Colonic mucosa (tissue), 4 donors: ENCODE measurements at regions not wholly inside any gene's neighbourhood (a gene's known extent, or its start where the extent isn't known, plus 50 kb on each side); places are given as distances from the start of the nearest gene placed in this dataset.

Experiments
- DNase-seq: peaks from one replicate; pipeline ENCODE4 v3.0.0-alpha.2; 2020
- H3K27ac ChIP-seq: fragments of 200-600 bp; one replicate; pipeline ENCODE4 v1.8.0; 2021
- H3K27me3 ChIP-seq: fragments of 200-600 bp; one replicate; pipeline ENCODE4 v1.8.0; 2021
- H3K36me3 ChIP-seq: fragments of 200-600 bp; one replicate; pipeline ENCODE4 v1.8.0; 2021
- H3K4me1 ChIP-seq: fragments of 200-600 bp; one replicate; pipeline ENCODE4 v1.8.0; 2021; ENCODE audit warnings: mild to moderate bottlenecking
- H3K4me3 ChIP-seq: fragments of 200-600 bp; one replicate; pipeline ENCODE4 v1.8.0; 2021
- H3K9ac ChIP-seq, 2 donors: one replicate each; pipeline ENCODE4 v1.7.0; 2013; ENCODE audit warnings: control low read depth in 2 of 2, low read depth in 2 of 2, low read length in 2 of 2
- H3K9me3 ChIP-seq: fragments of 200-600 bp; one replicate; pipeline ENCODE4 v1.8.0; 2021
- CTCF ChIP-seq: fragments of 200-600 bp; IDR thresholded peaks from one replicate; pipeline ENCODE4 v1.8.0; 2022; ENCODE audit warnings: antibody characterized with exemption, mild to moderate bottlenecking
- intact Hi-C: fragments of 100-400 bp; cut with DNase I; formaldehyde crosslinking; loops from one replicate; pipeline ENCODE4 v1.14.1; 2022
- donor health status: healthy.
- donor health status: DM: no; HTN: no; CAD: no.
- donor health status: DM: no; HTN: no; CAD: no.

GRCh38 chr14:96632363-96632758, 130.2 kb downstream of the PAPOLA start:
- Histone ChIP-seq H3K9ac (no peak overlapping the region), H3K9me3 (no peaks in the 10 kb centered on the region), H3K4me1 (no peaks in the 10 kb centered on the region), H3K36me3 (no peaks in the 10 kb centered on the region), H3K4me3 (no peak overlapping the region), H3K27me3 (no peaks in the 10 kb centered on the region), H3K27ac (no peak overlapping the region)
- DNase-seq, result no peak
- TF ChIP-seq CTCF, result no peak
- intact Hi-C loops, result no loop called here

GRCh38 chr14:96633096-96633495, 130.9 kb downstream of the PAPOLA start:
- no peaks in the 10 kb centered on the region for H3K9me3 ChIP-seq
- no peaks in the 10 kb centered on the region for H3K27me3 ChIP-seq
- H3K4me3 ChIP-seq, result no peak overlapping the region
- no peak overlapping the region for H3K27ac ChIP-seq
- H3K9ac ChIP-seq, result no peak overlapping the region
- TF ChIP-seq CTCF, result no peak
- DNase-seq, result no peak
- H3K36me3 ChIP-seq, result no peaks in the 10 kb centered on the region
- no peaks in the 10 kb centered on the region for H3K4me1 ChIP-seq
- intact Hi-C loops, result no loop called here

GRCh38 chr14:96634481-96634880, 132.3 kb downstream of the PAPOLA start:
- Histone ChIP-seq H3K9ac (no peak overlapping the region), H3K4me1 (no peaks in the 10 kb centered on the region), H3K27ac (no peak overlapping the region), H3K27me3 (no peaks in the 10 kb centered on the region), H3K4me3 (no peak overlapping the region), H3K36me3 (no peaks in the 10 kb centered on the region), H3K9me3 (no peaks in the 10 kb centered on the region)
- intact Hi-C loops, result no loop called here
- no peak for DNase-seq
- TF ChIP-seq CTCF, result no peak

- H3K4me1 ChIP-seq, result no peaks in the 10 kb centered on the region
- DNase-seq, result no peak
- no peak overlapping the region for H3K4me3 ChIP-seq
- no peaks in the 10 kb centered on the region for H3K36me3 ChIP-seq
- H3K27ac ChIP-seq, result no peak overlapping the region
- no peak overlapping the region for H3K9ac ChIP-seq
- intact Hi-C loops, result no loop called here
- TF ChIP-seq CTCF, result no peak
- H3K27me3 ChIP-seq, result no peaks in the 10 kb centered on the region
- H3K9me3 ChIP-seq, result no peaks in the 10 kb centered on the region
These were observed 132.7 kb downstream of the PAPOLA start for GRCh38 chr14:96634896-96635295.

GRCh38 chr14:96635850-96636249, 133.7 kb downstream of the PAPOLA start:
- H3K9me3 ChIP-seq, result no peaks in the 10 kb centered on the region
- DNase-seq, result no peak
- intact Hi-C loops, result no loop called here
- H3K9ac ChIP-seq, result no peak overlapping the region
- no peak overlapping the region for H3K27ac ChIP-seq
- no peaks in the 10 kb centered on the region for H3K4me1 ChIP-seq
- no peaks in the 10 kb centered on the region for H3K36me3 ChIP-seq
- no peak for TF ChIP-seq CTCF
- no peaks in the 10 kb centered on the region for H3K27me3 ChIP-seq
- H3K4me3 ChIP-seq, result no peak overlapping the region

- H3K4me1 ChIP-seq, result no peaks in the 10 kb centered on the region
- intact Hi-C loops, result no loop called here
- no peak overlapping the region for H3K27ac ChIP-seq
- H3K9me3 ChIP-seq, result no peaks in the 10 kb centered on the region
- no peaks in the 10 kb centered on the region for H3K27me3 ChIP-seq
- no peak for DNase-seq
- no peak overlapping the region for H3K9ac ChIP-seq
- H3K4me3 ChIP-seq, result no peak overlapping the region
- no peak for TF ChIP-seq CTCF
- no peaks in the 10 kb centered on the region for H3K36me3 ChIP-seq
These were observed 135.3 kb downstream of the PAPOLA start for GRCh38 chr14:96637521-96637920.
